MM.1S (cell line): ENCODE measurements at regions not wholly inside any gene's neighbourhood (a gene's known extent, or its start where the extent isn't known, plus 50 kb on each side); places are given as distances from the start of the nearest gene placed in this dataset.

Source experiments
- CTCF ChIP-seq: fragments of 300-600 bp; sonication (generic); IDR thresholded peaks from 2 replicates; pipeline ENCODE4 v1.5.1; 2016; ENCODE audit warnings: antibody characterized with exemption, low read length, mixed read lengths
- EZH2 ChIP-seq: fragments of 300-600 bp; sonication (generic); optimal IDR thresholded peaks from 2 replicates; pipeline ENCODE3; 2017; ENCODE audit warnings: low read depth, mild to moderate bottlenecking, antibody characterized with exemption, low read length, mixed read lengths
- EZH2phosphoT487 ChIP-seq: fragments of 300-600 bp; sonication (generic); IDR thresholded peaks from 2 replicates; pipeline ENCODE4 v1.6.1; 2018; ENCODE audit warnings: antibody characterized with exemption, low read length

GRCh38 chr5:37900692-37901091 lies 60.9 kb upstream of the GDNF start:
- no peak for TF ChIP-seq CTCF
- no peak for TF ChIP-seq EZH2
- no peak for TF ChIP-seq EZH2phosphoT487
